Suprapubic skin (tissue), 4 donors: ENCODE measurements at regions not wholly inside any gene's neighbourhood (a gene's known extent, or its start where the extent isn't known, plus 50 kb on each side); places are given as distances from the start of the nearest gene placed in this dataset.
"Not testable (repeated sequence)": the region's sequence is repeated elsewhere in the genome, so short reads cannot be mapped to it uniquely, and the experiment has no call there.

ENCODE experiments used
- DNase-seq, 2 donors: peaks; one replicate each; pipeline ENCODE4 v3.0.0-alpha.2; 2019; ENCODE audit warnings: low spot score in 2 of 2
- H3K27ac ChIP-seq: fragments of 200-600 bp; sonication (generic); one replicate; pipeline ENCODE4 v1.5.1; 2019
- H3K27me3 ChIP-seq: fragments of 200-600 bp; sonication (generic); one replicate; pipeline ENCODE4 v1.5.1; 2019
- H3K36me3 ChIP-seq: fragments of 200-600 bp; sonication (generic); one replicate; pipeline ENCODE4 v1.5.1; 2019
- H3K4me1 ChIP-seq: fragments of 200-600 bp; sonication (generic); one replicate; pipeline ENCODE4 v1.5.1; 2019
- H3K4me3 ChIP-seq: fragments of 200-600 bp; sonication (generic); one replicate; pipeline ENCODE4 v1.5.1; 2019; ENCODE audit warnings: mild to moderate bottlenecking
- H3K9me3 ChIP-seq: fragments of 200-600 bp; sonication (generic); one replicate; pipeline ENCODE4 v1.5.1; 2019
- CTCF ChIP-seq, 2 donors: fragments of 200-600 bp in 1 of 2; fragments of 450-650 bp in 1 of 2; sonication (generic) in 1 of 2; IDR thresholded peaks; one replicate each; pipeline ENCODE4 v1.5.1; 2016 to 2019; ENCODE audit warnings: antibody characterized with exemption in 2 of 2, mild to moderate bottlenecking in 1 of 2, moderate library complexity in 1 of 2
- EP300 ChIP-seq: sonication (generic); formaldehyde crosslinking; IDR thresholded peaks from one replicate; pipeline ENCODE4 v1.6.1; 2017; ENCODE audit warnings: antibody characterized with exemption
- POLR2A ChIP-seq, 2 donors: fragments of 450-650 bp; IDR thresholded peaks; one replicate each; pipeline ENCODE4 v1.6.1; 2017; ENCODE audit warnings: antibody characterized with exemption in 2 of 2, mild to moderate bottlenecking in 2 of 2, moderate library complexity in 2 of 2
- POLR2AphosphoS5 ChIP-seq, 3 donors: sonication (generic); formaldehyde crosslinking; IDR thresholded peaks; one replicate each; pipeline ENCODE4 v1.6.1; 2017; ENCODE audit warnings: antibody characterized with exemption in 3 of 3
- WGBS: methylation state at CpG from one replicate; pipeline ENCODE4 v1.1.5; 2018; 5-methylcytosine and 5-hydroxymethylcytosine counted together

GRCh38 chr1:188826800-188827199 lies 1650.9 kb downstream of the BRINP3 start:
- H3K27me3 ChIP-seq, result no peaks in the 10 kb centered on the region
- TF ChIP-seq POLR2AphosphoS5 (IDR thresholded peaks at IDR 0.05), result no peak
- H3K27ac ChIP-seq, result no peak overlapping the region
- H3K4me1 ChIP-seq, result no peaks in the 10 kb centered on the region
- DNase-seq, result no peak
- no peaks in the 10 kb centered on the region for H3K9me3 ChIP-seq
- no peak overlapping the region for H3K4me3 ChIP-seq
- H3K36me3 ChIP-seq, result no peaks in the 10 kb centered on the region

DNA sequence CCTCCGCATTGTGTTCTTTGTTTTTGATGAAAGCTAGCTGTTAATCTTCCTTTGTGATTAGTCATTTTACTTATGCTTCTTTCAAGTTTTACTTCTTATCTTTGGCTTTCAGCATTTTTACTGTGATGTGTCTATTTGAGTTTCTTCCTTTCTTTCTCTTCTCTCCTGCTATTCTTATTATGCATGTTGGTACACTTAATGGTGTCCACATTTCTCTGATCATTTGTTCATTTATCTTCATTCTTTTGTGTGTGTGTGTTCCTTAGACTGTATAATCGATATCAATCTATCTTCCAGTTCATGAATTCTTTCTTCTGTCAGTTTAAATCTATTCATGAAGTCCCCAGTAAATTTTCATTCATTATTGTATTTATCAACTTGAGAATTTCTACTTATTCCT lies 1650.3 kb downstream of the BRINP3 start:
- Histone ChIP-seq H3K4me1 (no peaks in the 10 kb centered on the region), H3K4me3 (no peak overlapping the region), H3K9me3 (peaks cover 1% of the 10 kb centered on the region), H3K27me3 (no peaks in the 10 kb centered on the region), H3K27ac (no peak overlapping the region), H3K36me3 (no peaks in the 10 kb centered on the region)
- 77% methylated on average over 2 of the region's 2 CpGs for WGBS
- TF ChIP-seq EP300, result no peak
- TF ChIP-seq CTCF (IDR thresholded peaks at IDR 0.05), result no peak
- no peak for TF ChIP-seq POLR2AphosphoS5 (IDR thresholded peaks at IDR 0.05)
- no peak for TF ChIP-seq POLR2A (IDR thresholded peaks at IDR 0.05)
- no peak for DNase-seq

DNA sequence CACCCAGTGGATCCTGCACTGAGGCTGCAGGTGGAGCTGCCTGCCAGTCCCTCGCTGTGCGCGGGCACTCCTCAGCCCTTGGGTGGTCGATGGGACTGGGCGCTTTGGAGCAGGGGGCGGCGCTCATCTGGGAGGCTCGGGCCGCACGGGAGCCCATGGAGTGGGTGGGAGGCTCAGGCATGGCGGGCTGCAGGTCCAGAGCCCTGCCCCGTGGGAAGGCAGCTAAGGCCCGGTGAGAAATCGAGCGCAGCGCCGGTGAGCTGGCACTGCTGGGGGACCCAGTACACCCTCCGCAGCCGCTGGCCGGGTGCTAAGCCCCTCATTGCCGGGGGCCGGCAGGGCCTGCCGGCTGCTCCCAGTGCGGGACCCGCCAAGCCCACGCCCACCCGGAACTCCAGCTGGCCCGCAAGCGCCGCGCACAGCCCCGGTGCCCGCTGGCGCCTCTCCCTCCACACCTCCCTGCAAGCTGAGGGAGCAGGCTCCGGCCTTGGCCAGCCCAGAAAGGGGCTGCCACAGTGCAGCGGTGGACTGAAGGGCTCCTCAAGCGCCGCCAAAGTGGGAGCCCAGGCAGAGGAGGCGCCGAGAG lies 1636.5 kb downstream of the BRINP3 start:
- DNase-seq, H3K4me3 ChIP-seq, H3K36me3 ChIP-seq, H3K27ac ChIP-seq, H3K4me1 ChIP-seq, H3K27me3 ChIP-seq, H3K9me3 ChIP-seq: not testable (repeated sequence)
- 96% methylated on average over 18 of the region's 40 CpGs for WGBS

DNA sequence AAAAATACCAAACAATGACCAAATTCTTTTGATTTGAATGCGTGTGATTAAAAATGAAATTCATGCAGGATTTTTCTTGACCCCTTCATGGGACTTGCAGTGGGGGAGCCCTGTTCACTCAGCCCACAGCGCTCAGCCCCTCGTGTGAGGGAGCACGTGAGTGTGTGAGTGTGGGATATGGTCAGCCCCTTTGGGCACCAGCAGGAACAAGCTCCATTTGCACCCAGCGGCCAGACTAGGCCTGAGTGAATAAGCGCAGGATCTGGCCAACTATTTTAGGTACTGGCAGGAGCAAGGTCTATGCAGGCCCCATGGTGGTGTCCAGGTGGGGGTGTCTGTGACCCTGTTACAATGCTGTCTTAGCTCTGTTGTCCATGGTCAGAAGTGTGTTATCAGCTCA lies 1631.2 kb downstream of the BRINP3 start:
- whole genome bisulfite sequencing, result 94% methylated on average over 6 of the region's 6 CpGs
- Histone ChIP-seq H3K4me1 (no peaks in the 10 kb centered on the region), H3K36me3 (no peaks in the 10 kb centered on the region), H3K9me3 (peaks cover 4% of the 10 kb centered on the region), H3K4me3 (no peak overlapping the region), H3K27me3 (no peaks in the 10 kb centered on the region), H3K27ac (no peak overlapping the region)
- no peak for DNase-seq
- no peak for TF ChIP-seq POLR2AphosphoS5 (IDR thresholded peaks at IDR 0.05)
- TF ChIP-seq CTCF (IDR thresholded peaks at IDR 0.05), result no peak
- TF ChIP-seq POLR2A (IDR thresholded peaks at IDR 0.05), result no peak
- no peak for TF ChIP-seq EP300

- TF ChIP-seq CTCF (IDR thresholded peaks at IDR 0.05), result no peak
- TF ChIP-seq EP300, result no peak
- no peak for TF ChIP-seq POLR2A (IDR thresholded peaks at IDR 0.05)
- TF ChIP-seq POLR2AphosphoS5 (IDR thresholded peaks at IDR 0.05), result no peak
Observed at GRCh38 chr1:188857526-188858087, 1620.1 kb downstream of the BRINP3 start.

DNA sequence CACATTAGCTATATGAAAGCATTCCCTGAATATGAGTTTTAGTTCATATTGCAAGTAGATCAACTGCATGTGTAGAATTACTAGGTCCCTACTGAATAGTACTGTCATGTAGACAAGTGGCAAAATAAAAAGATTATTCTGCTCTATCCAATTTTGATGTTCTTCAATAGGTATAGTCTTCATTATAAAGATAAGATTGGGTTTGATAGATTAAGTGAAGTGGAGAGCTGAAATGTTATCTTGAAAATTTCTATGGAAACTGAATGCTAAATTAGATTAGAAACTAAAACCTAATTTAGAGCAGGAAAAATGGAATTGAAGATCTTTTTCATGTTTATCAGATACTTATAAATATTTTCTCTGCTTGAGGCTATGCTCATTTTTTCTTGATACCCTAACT lies 1610.0 kb downstream of the BRINP3 start:
- no peaks in the 10 kb centered on the region for H3K4me1 ChIP-seq
- no peaks in the 10 kb centered on the region for H3K36me3 ChIP-seq
- no peak overlapping the region for H3K4me3 ChIP-seq
- no peaks in the 10 kb centered on the region for H3K27me3 ChIP-seq
- H3K9me3 ChIP-seq, result no peaks in the 10 kb centered on the region
- DNase-seq, result no peak
- TF ChIP-seq POLR2AphosphoS5 (IDR thresholded peaks at IDR 0.05) (no peak), CTCF (IDR thresholded peaks at IDR 0.05) (no peak), EP300 (no peak), POLR2A (IDR thresholded peaks at IDR 0.05) (no peak)
- no peak overlapping the region for H3K27ac ChIP-seq

More at GRCh38 chr1:188857526-188858087, 1620.1 kb downstream of the BRINP3 start:
- Histone ChIP-seq H3K36me3 (no peaks in the 10 kb centered on the region), H3K4me1 (no peaks in the 10 kb centered on the region), H3K27me3 (no peaks in the 10 kb centered on the region), H3K4me3 (no peak overlapping the region), H3K9me3 (peaks cover 13% of the 10 kb centered on the region), H3K27ac (no peak overlapping the region)
- DNase-seq, result no peak
- WGBS, result 93% methylated on average over 20 of the region's 31 CpGs
